IPS-NIHi7 (cell line): ENCODE measurements at regions not wholly inside any gene's neighbourhood (a gene's known extent, or its start where the extent isn't known, plus 50 kb on each side); places are given as distances from the start of the nearest gene placed in this dataset.

Experiments
- DNase-seq: peaks from one replicate; pipeline ENCODE4 v3.0.0; 2012; ENCODE audit warnings: mixed read lengths; ENCODE audit errors: extremely low spot score

DNA sequence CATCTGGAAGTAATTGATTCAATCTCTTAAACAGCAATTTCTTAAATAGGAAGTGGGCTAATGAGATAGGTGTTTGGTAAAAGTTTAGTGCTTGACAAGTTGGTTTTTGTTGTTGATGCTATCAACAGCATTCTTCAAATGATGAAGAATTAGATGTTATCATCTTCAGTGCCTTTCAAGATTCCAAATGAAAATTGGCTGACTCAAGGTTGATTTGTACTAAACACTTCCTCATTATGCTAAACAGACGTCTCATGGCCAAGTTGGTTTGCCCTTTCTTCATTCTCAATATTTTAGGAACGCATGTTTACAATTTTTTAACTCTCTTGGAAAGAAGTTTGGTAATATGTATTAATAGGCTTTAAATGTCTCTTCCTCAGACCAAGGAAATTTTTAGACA, 86.0 kb downstream of the MID1IP1 start:
- no peak for DNase-seq

DNA sequence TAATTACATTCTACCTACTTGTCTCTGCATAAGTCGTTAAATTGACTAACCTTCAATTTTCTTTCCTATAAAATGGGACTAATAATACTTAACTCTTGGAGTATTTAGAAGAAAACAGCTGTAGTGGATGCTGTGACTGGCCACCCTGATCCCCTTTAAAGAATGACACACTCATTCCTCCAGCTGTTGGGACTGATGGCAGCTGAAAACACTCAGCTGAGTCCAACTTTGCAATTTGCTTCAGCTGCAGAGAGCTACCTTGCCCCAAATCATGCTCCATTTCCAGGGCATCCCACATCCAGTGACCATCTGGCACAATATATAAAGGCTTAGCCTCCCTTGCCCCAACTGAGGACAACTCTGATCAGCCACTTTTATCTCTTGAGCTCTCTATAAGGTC, 89.1 kb downstream of the MID1IP1 start:
- DNase-seq = no peak

DNA sequence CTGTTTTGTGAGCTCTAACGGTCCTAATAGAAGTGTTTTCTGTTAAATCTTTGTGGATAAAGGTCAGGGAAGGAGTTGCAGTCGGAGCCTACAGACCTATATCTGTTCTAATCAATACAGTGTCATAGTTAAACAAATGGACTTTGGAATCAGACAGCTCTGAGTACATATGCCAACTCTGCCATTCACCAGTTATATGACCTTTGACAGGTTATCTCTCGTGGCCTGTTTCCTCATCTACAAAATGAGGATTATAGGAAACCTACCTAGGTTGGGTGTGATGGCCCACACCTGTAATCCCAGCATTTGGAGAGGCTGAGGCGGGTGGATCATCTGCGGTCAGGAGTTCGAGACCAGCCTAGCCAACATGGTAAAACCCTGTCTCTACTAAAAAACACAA, 89.7 kb downstream of the MID1IP1 start:
- DNase-seq = no peak

- no peak for DNase-seq
Observed at GRCh38 chrX:38891641-38892413, 90.6 kb downstream of the MID1IP1 start.

DNA sequence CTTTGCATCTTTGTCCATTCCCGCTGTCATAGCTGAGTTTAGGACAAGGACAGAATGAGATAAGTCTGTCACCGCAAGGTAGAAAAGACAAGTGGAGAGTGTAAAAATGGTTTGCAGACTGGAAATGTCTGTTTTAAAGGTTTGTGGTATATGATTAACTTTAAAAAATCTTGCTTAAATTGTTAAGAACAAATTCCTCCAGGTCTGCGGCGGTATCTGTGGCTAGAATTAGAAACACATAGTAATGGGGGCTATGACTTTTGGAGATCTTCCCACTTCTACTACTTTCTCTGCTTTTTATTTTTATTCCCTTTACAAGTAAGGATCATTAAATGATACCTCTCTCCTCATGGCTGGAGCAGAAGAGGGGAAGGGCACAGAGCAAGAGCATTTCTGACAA, 92.2 kb downstream of the MID1IP1 start:
- DNase-seq = no peak

GRCh38 chrX:38895775-38896174, 94.5 kb downstream of the MID1IP1 start:
- DNase-seq = no peak

DNA sequence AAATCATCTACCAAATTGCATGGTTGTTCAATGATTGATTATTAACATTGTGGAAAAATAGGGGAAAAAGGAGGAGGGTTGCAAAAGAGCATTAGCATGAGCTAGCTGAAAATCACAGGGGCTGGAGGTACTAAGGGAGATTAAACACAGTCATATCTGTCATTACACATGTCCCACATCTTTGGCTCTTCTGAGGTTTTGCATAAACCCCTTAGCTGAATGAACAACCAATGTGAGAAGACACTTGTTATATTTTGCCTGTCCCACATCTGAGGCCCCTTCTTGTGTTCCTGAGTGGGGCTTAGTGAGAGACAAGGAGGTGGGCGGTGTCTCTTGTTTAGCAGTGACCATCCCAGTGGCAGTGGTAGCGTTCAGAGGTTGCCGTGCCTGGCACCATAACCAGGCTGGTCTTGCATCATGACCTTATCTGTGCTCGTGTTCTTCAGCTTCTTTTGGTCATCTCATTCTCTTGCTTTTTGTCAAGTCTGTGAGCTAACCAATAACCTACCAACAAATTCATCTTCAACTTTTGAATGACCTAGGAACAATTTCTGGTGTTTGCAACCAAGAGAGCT, 95.6 kb downstream of the MID1IP1 start:
- DNase-seq = no peak

DNA sequence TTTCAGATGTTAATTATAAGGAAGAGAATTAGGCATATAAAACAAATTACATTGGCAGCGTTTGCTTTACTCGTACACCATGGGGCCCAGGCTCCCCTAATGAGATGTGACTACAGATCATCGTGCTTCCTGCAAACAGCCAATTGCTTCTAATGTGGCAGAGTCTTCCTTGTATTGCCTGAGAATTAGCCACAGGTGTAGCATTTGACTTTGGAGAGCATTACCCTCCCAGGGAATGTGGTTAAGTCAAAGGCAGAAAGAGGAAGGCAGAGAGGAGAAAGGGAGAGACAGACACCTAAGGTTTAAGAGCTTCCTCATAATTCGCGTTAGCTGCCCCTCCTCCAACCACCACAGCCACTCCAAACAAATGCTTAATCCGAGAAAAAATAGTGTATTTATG, 97.0 kb downstream of the MID1IP1 start:
- no peak for DNase-seq

- no peak for DNase-seq
Observed at GRCh38 chrX:38899650-38900049, 98.4 kb downstream of the MID1IP1 start.

GRCh38 chrX:38900719-38901118, 99.5 kb downstream of the MID1IP1 start:
- no peak for DNase-seq

GRCh38 chrX:38902972-38903492, 101.8 kb downstream of the MID1IP1 start:
- DNase-seq = no peak

DNA sequence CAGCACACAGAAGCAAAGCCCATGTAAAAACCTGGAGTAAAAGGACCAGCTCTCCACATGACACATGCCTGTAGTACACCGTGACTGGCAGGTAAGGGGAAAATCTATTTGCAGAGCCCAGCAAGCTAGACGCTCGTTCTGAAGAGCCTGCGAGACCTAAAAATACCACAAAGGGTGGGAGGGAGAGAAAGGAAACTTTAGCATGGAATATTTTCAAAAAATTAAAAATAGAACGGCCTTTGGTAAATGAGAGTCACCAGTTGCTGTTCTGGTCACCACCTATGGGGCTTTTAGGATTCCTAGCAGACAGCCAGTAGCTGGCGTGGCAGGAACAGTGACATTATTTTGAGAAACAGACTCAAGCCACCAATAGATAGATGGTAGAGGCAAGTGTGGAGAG, 115.5 kb downstream of the MID1IP1 start:
- no peak for DNase-seq

DNA sequence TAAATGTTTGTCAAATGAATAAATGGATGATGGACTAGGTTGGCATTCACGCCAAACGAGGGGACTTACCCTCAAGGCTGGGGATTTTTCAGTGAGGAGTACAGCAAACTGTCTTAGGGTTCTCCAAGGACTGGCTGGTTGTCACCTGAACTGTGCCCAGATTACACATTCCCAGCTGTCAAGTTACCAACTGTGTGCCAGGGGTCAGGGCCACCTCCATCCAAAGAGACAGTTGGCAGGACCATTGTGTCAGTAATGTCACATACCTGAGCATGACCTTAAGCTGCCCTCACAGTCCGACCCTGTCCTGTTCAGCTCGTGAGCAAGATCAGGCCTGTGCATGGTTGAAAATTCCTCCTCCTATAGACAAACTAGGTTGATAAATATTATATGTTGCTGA, 116.7 kb downstream of the MID1IP1 start:
- DNase-seq = no peak

- DNase-seq = no peak
Observed at GRCh38 chrX:38919202-38919601, 117.9 kb downstream of the MID1IP1 start.

- no peak for DNase-seq
Observed at GRCh38 chrX:38919853-38920528, 118.7 kb downstream of the MID1IP1 start.

DNA sequence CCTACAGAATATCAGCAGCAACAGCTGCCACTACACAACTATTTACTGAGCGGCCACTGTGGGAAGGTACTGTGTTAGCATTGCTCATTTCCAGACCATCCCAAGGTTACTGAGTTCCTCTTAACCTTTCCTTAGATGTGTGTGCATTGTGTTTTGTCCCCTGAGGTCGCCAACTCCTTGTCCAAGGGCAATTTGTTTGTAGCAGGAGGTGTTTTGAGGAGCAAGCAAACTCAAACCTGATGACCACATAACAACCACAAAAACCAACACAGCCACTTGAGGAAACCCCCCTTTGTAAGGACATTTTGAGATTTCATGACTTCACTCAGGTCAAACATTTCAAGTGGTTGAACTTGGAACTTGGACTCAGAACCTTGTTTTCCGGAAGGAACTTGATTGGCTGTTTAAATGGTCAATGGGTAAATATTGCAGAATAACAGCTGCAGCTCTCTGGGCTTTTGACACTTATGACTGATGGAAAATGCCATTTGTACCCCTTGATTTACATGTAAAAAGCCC, 122.3 kb downstream of the MID1IP1 start:
- no peak for DNase-seq

DNA sequence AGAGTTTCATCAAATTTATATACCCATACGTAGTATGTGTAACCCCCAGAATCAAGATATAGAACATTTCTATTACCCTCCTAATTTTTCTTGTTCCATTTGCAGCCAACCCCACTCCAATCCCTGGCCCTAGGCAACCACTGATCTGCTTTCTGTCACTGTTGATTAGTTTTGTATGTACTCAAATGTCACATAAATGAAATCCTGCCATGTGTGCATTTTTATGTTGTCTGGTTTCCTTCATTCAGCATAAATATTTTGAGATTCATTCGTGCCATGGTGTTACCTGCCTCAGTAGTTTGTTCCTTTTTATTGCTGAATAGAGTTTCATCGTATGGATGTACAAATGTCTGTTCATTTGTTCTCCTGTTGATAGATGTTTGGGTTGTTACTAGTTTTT, 126.3 kb downstream of the MID1IP1 start:
- DNase-seq = no peak

DNA sequence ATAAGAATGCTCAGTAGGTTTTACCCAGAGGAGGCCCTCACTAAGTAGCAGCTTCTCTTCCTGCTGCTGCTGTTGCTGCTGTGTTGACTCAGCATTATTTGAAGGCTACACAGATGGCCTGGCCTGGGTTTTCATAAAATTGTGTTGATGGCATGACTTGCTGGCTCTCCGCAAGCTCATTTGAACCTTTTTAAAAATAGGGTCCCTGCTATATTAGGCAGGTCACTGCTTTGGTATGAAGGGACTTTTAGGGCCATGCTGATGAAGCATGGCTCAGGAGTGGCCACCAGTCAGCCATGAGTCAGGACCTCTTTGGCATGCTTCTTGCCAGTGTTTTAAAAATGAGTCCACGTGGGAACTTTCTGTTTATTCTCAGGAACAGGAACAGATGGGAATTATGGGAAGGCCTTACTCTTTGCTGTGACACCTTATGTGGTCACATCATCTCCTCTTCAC, 128.7 kb downstream of the MID1IP1 start:
- no peak for DNase-seq

DNA sequence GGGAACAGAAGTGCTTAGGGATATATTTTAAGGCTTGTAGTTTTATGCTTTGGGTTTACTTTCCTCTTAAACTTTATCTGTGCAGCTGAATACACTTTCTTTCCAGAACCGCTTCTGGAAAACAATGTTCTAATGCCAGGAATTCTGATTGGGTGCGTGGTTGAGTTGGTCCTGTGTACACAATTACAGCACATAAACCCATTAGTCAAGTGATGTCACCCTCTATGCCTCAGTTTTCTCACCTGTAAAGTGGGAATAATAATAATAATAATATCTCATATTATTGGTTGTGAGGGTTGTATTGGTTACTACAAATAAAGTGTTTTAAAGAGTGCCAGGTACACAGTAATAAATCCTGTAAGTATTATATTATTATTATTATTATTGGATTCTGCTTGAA, 129.2 kb downstream of the MID1IP1 start:
- DNase-seq = no peak

DNA sequence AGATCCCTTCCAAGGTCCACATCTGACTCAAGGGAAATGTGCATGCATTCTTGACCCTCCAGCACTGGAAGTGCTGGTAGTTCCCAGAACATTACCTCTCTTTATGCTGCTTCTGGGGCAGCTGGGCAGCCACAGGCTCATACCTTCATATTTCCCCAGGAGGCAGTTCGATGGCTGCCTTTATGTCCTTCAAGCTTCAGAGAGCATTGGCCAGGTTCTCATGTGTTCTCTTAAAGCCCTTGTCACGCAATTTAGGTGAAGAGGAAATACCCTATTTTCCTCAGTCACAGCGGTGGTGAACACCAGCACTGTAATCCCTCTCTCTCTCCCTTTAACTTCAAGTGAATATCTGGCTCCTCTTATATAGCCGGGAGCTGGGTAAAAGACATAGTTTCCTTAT, 134.3 kb downstream of the MID1IP1 start:
- no peak for DNase-seq

GRCh38 chrX:38937400-38937799, 136.1 kb downstream of the MID1IP1 start:
- DNase-seq = no peak

DNA sequence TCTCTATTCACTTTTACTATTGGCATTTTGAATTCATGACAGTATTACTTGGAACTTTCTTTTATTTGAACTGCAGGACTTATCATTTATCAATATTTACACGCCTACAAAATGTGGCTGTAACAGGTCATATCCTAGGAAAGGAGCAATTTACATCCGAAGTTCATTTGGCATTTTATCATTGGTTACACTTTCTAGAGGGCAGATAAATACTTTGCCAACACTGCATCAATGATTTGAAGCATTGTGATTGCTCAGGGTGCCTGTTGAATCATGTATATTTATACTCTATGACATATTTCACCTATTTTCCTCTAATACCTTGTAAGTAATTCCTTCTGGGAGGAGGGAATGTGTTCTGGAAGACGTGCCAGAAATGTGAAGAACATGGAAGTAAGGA, 136.7 kb downstream of the MID1IP1 start:
- no peak for DNase-seq

DNA sequence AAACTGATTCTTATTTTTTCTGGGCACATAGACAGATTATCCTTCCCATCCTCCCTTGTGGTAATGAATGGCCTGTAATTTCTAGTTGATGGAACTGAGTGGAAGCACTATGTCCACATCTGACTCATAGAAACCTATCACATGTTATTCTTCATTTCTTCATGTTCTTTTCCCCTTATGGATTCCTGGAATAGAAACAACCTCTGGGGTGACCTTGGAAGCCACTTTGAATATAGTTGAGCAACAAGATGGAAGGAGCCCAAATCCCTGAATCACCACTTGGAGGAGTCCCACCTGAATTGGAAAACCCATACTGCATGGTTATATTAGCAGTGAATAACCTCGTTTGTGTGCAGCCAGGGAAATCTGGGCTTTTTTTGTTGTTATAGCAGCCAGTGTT, 137.8 kb downstream of the MID1IP1 start:
- DNase-seq = no peak
